NCI-H1105 (cell line): ENCODE measurements at regions not wholly inside any gene's neighbourhood (a gene's known extent, or its start where the extent isn't known, plus 50 kb on each side); places are given as distances from the start of the nearest gene placed in this dataset.

ENCODE experiments used
- DNase-seq: peaks from one replicate; lab custom pipeline; 2025; lab: John Stamatoyannopoulos, UW

- DNase-seq = no peak
These were observed 148.5 kb downstream of the NOL4 start for GRCh38 chr18:34075963-34076860.

- no peak for DNase-seq
These were observed 163.5 kb downstream of the NOL4 start for GRCh38 chr18:34061226-34061625.

GRCh38 chr18:34055227-34055626 is 169.5 kb downstream of the NOL4 start:
- no peak for DNase-seq

- no peak for DNase-seq
These were observed 174.1 kb downstream of the NOL4 start for GRCh38 chr18:34050661-34051060.

- DNase-seq = no peak
These were observed 175.2 kb downstream of the NOL4 start for GRCh38 chr18:34049511-34049910.

GRCh38 chr18:34048423-34048822 is 176.3 kb downstream of the NOL4 start:
- DNase-seq = no peak

GRCh38 chr18:34042423-34043146 is 182.1 kb downstream of the NOL4 start:
- no peak for DNase-seq

GRCh38 chr18:34039611-34040010 is 185.1 kb downstream of the NOL4 start:
- DNase-seq = no peak

GRCh38 chr18:34039201-34039600 is 185.5 kb downstream of the NOL4 start:
- peak; percentile 20 for DNase-seq

- DNase-seq = no peak
These were observed 186.6 kb downstream of the NOL4 start for GRCh38 chr18:34038086-34038485.

- no peak for DNase-seq
These were observed 190.7 kb downstream of the NOL4 start for GRCh38 chr18:34033968-34034367.

GRCh38 chr18:34031810-34032209 is 192.9 kb downstream of the NOL4 start:
- no peak for DNase-seq

- no peak for DNase-seq
These were observed 196.4 kb downstream of the NOL4 start for GRCh38 chr18:34028324-34028723.

- no peak for DNase-seq
These were observed 199.4 kb downstream of the NOL4 start for GRCh38 chr18:34025191-34025801.

GRCh38 chr18:34023471-34023870 is 201.2 kb downstream of the NOL4 start:
- no peak for DNase-seq

GRCh38 chr18:34018336-34018735 is 206.4 kb downstream of the NOL4 start:
- DNase-seq = no peak

- DNase-seq = no peak
These were observed 221.0 kb downstream of the NOL4 start for GRCh38 chr18:34003687-34004086.

- DNase-seq = no peak
These were observed 222.6 kb downstream of the NOL4 start for GRCh38 chr18:34002130-34002529.

- DNase-seq = no peak
These were observed 223.3 kb downstream of the NOL4 start for GRCh38 chr18:34001376-34001775.

- DNase-seq = no peak
These were observed 237.5 kb downstream of the NOL4 start for GRCh38 chr18:33987206-33987605.

GRCh38 chr18:33983126-33983525 is 241.6 kb downstream of the NOL4 start:
- DNase-seq = no peak

- peak; percentile 85 for DNase-seq
These were observed 264.3 kb downstream of the NOL4 start for GRCh38 chr18:33960417-33960816.

GRCh38 chr18:33959609-33960008 is 265.1 kb downstream of the NOL4 start:
- no peak for DNase-seq
